ENCODE measurements at regions not wholly inside any gene's neighbourhood (a gene's known extent, or its start where the extent isn't known, plus 50 kb on each side); places are given as distances from the start of the nearest gene placed in this dataset.

GRCh38 chr2:15845737-15846405 is 94.5 kb upstream of the MYCN start:
- no peak for TF ChIP-seq POLR2A (IDR thresholded peaks at IDR 0.05)
- TF ChIP-seq CTCF (IDR thresholded peaks at IDR 0.05): no peak
- TF ChIP-seq POLR2AphosphoS5 (IDR thresholded peaks at IDR 0.05): no peak
- TF ChIP-seq EP300 (IDR thresholded peaks at IDR 0.05): no peak
